ENCODE measurements at regions not wholly inside any gene's neighbourhood (a gene's known extent, or its start where the extent isn't known, plus 50 kb on each side); places are given as distances from the start of the nearest gene placed in this dataset.

- TF ChIP-seq GLIS3 (CRISPR knock-in tag; IDR thresholded peaks at IDR 0.05), result no peak
- TF ChIP-seq ZNF8 (CRISPR knock-in tag; IDR thresholded peaks at IDR 0.05), result no peak
- TF ChIP-seq ZNF565 (CRISPR knock-in tag; conservative IDR thresholded peaks at IDR 0.05; ENCODE audit: low read depth), result no peak
- TF ChIP-seq ZNF70 (CRISPR knock-in tag; IDR thresholded peaks at IDR 0.05), result no peak
- TF ChIP-seq OSR1 (CRISPR knock-in tag; IDR thresholded peaks at IDR 0.05), result no peak
- TF ChIP-seq ZFP3 (CRISPR knock-in tag; IDR thresholded peaks at IDR 0.05), result no peak
- TF ChIP-seq, protein P1, sequence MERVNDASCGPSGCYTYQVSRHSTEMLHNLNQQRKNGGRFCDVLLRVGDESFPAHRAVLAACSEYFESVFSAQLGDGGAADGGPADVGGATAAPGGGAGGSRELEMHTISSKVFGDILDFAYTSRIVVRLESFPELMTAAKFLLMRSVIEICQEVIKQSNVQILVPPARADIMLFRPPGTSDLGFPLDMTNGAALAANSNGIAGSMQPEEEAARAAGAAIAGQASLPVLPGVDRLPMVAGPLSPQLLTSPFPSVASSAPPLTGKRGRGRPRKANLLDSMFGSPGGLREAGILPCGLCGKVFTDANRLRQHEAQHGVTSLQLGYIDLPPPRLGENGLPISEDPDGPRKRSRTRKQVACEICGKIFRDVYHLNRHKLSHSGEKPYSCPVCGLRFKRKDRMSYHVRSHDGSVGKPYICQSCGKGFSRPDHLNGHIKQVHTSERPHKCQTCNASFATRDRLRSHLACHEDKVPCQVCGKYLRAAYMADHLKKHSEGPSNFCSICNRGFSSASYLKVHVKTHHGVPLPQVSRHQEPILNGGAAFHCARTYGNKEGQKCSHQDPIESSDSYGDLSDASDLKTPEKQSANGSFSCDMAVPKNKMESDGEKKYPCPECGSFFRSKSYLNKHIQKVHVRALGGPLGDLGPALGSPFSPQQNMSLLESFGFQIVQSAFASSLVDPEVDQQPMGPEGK (CRISPR knock-in tag; IDR thresholded peaks at IDR 0.05; ENCODE audit: borderline replicate concordance), result no peak
- TF ChIP-seq, protein P2, sequence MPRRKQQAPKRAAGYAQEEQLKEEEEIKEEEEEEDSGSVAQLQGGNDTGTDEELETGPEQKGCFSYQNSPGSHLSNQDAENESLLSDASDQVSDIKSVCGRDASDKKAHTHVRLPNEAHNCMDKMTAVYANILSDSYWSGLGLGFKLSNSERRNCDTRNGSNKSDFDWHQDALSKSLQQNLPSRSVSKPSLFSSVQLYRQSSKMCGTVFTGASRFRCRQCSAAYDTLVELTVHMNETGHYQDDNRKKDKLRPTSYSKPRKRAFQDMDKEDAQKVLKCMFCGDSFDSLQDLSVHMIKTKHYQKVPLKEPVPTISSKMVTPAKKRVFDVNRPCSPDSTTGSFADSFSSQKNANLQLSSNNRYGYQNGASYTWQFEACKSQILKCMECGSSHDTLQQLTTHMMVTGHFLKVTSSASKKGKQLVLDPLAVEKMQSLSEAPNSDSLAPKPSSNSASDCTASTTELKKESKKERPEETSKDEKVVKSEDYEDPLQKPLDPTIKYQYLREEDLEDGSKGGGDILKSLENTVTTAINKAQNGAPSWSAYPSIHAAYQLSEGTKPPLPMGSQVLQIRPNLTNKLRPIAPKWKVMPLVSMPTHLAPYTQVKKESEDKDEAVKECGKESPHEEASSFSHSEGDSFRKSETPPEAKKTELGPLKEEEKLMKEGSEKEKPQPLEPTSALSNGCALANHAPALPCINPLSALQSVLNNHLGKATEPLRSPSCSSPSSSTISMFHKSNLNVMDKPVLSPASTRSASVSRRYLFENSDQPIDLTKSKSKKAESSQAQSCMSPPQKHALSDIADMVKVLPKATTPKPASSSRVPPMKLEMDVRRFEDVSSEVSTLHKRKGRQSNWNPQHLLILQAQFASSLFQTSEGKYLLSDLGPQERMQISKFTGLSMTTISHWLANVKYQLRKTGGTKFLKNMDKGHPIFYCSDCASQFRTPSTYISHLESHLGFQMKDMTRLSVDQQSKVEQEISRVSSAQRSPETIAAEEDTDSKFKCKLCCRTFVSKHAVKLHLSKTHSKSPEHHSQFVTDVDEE (CRISPR knock-in tag; IDR thresholded peaks at IDR 0.05), result no peak
- no peak for TF ChIP-seq ZFP30 (CRISPR knock-in tag; IDR thresholded peaks at IDR 0.05)
- no peak for TF ChIP-seq ESRRG (CRISPR knock-in tag; IDR thresholded peaks at IDR 0.05)
- no peak for TF ChIP-seq SNAI2 (CRISPR knock-in tag; IDR thresholded peaks at IDR 0.05)
- TF ChIP-seq BACH2 (CRISPR knock-in tag; IDR thresholded peaks at IDR 0.05; ENCODE audit: borderline replicate concordance), result no peak
- TF ChIP-seq ZC3H10 (CRISPR knock-in tag; IDR thresholded peaks at IDR 0.05), result no peak
- TF ChIP-seq RARB (CRISPR knock-in tag; IDR thresholded peaks at IDR 0.05), result no peak
Observed at GRCh38 chr5:110894805-110895204, 156.0 kb downstream of the SLC25A46 start.

Measured in SK-N-SH treated with all-trans-retinoic acid at 6 μM for 48 hours (cell line).